HG03060 (cell line): ENCODE measurements at regions not wholly inside any gene's neighbourhood (a gene's known extent, or its start where the extent isn't known, plus 50 kb on each side); places are given as distances from the start of the nearest gene placed in this dataset.
"Not testable (repeated sequence)": the region's sequence is repeated elsewhere in the genome, so short reads cannot be mapped to it uniquely, and the experiment has no call there.

ENCODE experiments used
- ATAC-seq: cut with Tn5 transposase; IDR thresholded peaks from one replicate; pipeline ENCODE4 v1.9.1; 2021; ENCODE audit warnings: low read depth, moderate number of reproducible peaks; ENCODE audit not compliant: unreplicated experiment

- ATAC-seq = no peak
These were observed 272.6 kb upstream of the HS6ST1 start for GRCh38 chr2:128591022-128591860.

- ATAC-seq = no peak
These were observed 273.5 kb upstream of the HS6ST1 start for GRCh38 chr2:128591861-128592822.

GRCh38 chr2:128593518-128593878 lies 274.8 kb upstream of the HS6ST1 start:
- no peak for ATAC-seq

- no peak for ATAC-seq
These were observed 275.4 kb upstream of the HS6ST1 start for GRCh38 chr2:128593879-128594650.

- no peak for ATAC-seq
These were observed 275.9 kb upstream of the HS6ST1 start for GRCh38 chr2:128594651-128594910.

- no peak for ATAC-seq
These were observed 276.4 kb upstream of the HS6ST1 start for GRCh38 chr2:128594953-128595677.

GRCh38 chr2:128595763-128596395 lies 277.2 kb upstream of the HS6ST1 start:
- ATAC-seq = no peak

GRCh38 chr2:128596396-128597120 lies 277.9 kb upstream of the HS6ST1 start:
- ATAC-seq = no peak

- no peak for ATAC-seq
These were observed 278.6 kb upstream of the HS6ST1 start for GRCh38 chr2:128597121-128597762.

GRCh38 chr2:128598260-128598659 lies 279.6 kb upstream of the HS6ST1 start:
- ATAC-seq = not testable (repeated sequence)

- ATAC-seq = no peak
These were observed 280.3 kb upstream of the HS6ST1 start for GRCh38 chr2:128598862-128599441.

GRCh38 chr2:128599700-128600099 lies 281.0 kb upstream of the HS6ST1 start:
- no peak for ATAC-seq

GRCh38 chr2:128600581-128601297 lies 282.1 kb upstream of the HS6ST1 start:
- no peak for ATAC-seq

- ATAC-seq = no peak
These were observed 282.8 kb upstream of the HS6ST1 start for GRCh38 chr2:128601298-128602037.

- no peak for ATAC-seq
These were observed 283.5 kb upstream of the HS6ST1 start for GRCh38 chr2:128602038-128602698.

GRCh38 chr2:128602699-128603101 lies 284.0 kb upstream of the HS6ST1 start:
- no peak for ATAC-seq
